Esophagus muscularis mucosa (tissue), 4 donors: ENCODE measurements at regions not wholly inside any gene's neighbourhood (a gene's known extent, or its start where the extent isn't known, plus 50 kb on each side); places are given as distances from the start of the nearest gene placed in this dataset.

Experiments
- EP300 ChIP-seq: sonication (generic); formaldehyde crosslinking; IDR thresholded peaks from one replicate; pipeline ENCODE4 v1.6.1; 2017; ENCODE audit warnings: antibody characterized with exemption
- POLR2A ChIP-seq: fragments of 450-650 bp; IDR thresholded peaks from one replicate; pipeline ENCODE4 v1.6.1; 2017; ENCODE audit warnings: antibody characterized with exemption, moderate library complexity, mild to moderate bottlenecking, low read depth
- POLR2AphosphoS5 ChIP-seq, 2 donors: sonication (generic); formaldehyde crosslinking; IDR thresholded peaks; one replicate each; pipeline ENCODE4 v1.6.1; 2017; ENCODE audit warnings: antibody characterized with exemption in 2 of 2
- TF ChIP-seq, protein P1 (sequence below), 3 experiments: fragments of 200-600 bp in 2 of 3; fragments of 450-650 bp in 1 of 3; sonication (generic) in 2 of 3; IDR thresholded peaks; one replicate each; pipeline ENCODE4 v1.5.1; 2017 to 2019; ENCODE audit warnings: antibody characterized with exemption in 3 of 3, mild to moderate bottlenecking in 2 of 3, moderate library complexity in 1 of 3

DNA sequence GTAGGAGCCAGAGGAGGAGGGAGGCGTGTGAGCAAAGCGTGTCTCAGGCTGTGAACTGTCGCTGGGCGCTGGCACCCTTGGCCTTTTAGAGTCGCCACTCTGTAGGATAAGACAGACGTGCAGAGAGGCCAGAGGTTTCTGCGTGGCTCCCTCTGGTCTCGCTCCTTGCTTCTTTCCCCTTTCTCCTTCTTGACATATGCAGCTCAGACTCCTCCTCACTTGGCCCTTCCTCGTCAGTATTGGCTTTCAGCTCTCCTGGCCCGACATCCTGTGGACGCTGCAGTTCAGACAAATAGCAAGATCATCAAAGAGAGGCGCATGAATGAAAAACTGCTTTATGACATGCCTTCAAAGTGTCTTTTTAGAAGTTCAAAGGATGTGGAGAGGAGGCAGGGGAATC, 116.8 kb upstream of the SPRY4 start:
- TF ChIP-seq, protein P1, sequence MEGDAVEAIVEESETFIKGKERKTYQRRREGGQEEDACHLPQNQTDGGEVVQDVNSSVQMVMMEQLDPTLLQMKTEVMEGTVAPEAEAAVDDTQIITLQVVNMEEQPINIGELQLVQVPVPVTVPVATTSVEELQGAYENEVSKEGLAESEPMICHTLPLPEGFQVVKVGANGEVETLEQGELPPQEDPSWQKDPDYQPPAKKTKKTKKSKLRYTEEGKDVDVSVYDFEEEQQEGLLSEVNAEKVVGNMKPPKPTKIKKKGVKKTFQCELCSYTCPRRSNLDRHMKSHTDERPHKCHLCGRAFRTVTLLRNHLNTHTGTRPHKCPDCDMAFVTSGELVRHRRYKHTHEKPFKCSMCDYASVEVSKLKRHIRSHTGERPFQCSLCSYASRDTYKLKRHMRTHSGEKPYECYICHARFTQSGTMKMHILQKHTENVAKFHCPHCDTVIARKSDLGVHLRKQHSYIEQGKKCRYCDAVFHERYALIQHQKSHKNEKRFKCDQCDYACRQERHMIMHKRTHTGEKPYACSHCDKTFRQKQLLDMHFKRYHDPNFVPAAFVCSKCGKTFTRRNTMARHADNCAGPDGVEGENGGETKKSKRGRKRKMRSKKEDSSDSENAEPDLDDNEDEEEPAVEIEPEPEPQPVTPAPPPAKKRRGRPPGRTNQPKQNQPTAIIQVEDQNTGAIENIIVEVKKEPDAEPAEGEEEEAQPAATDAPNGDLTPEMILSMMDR (IDR thresholded peaks at IDR 0.05): peak; percentile 17 to 38 (median 31)
- TF ChIP-seq POLR2A (no peak), EP300 (no peak), POLR2AphosphoS5 (IDR thresholded peaks at IDR 0.05) (no peak)
